Smooth muscle cell (in vitro differentiated cells): ENCODE measurements at regions not wholly inside any gene's neighbourhood (a gene's known extent, or its start where the extent isn't known, plus 50 kb on each side); places are given as distances from the start of the nearest gene placed in this dataset.

Experiments
- DNase-seq: peaks from one replicate; lab custom pipeline; 2025; ENCODE audit not compliant: unreplicated experiment; lab: John Stamatoyannopoulos, UW
- H2AFZ ChIP-seq: fragments of 200-600 bp; sonication (generic); 2 replicates; pipeline ENCODE4 v1.6.0; 2016; ENCODE audit warnings: antibody characterized with exemption, low read depth, mild to moderate bottlenecking
- H3F3A ChIP-seq: fragments of 200-600 bp; sonication (generic); 2 replicates; pipeline ENCODE4 v1.6.0; 2017; ENCODE audit warnings: antibody characterized with exemption, low read depth
- H3K27ac ChIP-seq: fragments of 200-600 bp; sonication (generic); 2 replicates; pipeline ENCODE4 v1.5.1; 2016; ENCODE audit warnings: low read depth, mild to moderate bottlenecking
- H3K27me3 ChIP-seq: fragments of 200-600 bp; sonication (generic); 2 replicates; pipeline ENCODE4 v1.6.1; 2016; ENCODE audit warnings: low read depth, mild to moderate bottlenecking
- H3K36me3 ChIP-seq: fragments of 200-600 bp; sonication (generic); 2 replicates; pipeline ENCODE4 v1.5.1; 2016; ENCODE audit warnings: low read depth
- H3K4me1 ChIP-seq: fragments of 200-600 bp; sonication (generic); 2 replicates; pipeline ENCODE4 v1.5.1; 2016; ENCODE audit warnings: low read depth
- H3K4me2 ChIP-seq: fragments of 200-600 bp; sonication (generic); 2 replicates; pipeline ENCODE4 v1.6.0; 2016; ENCODE audit warnings: mild to moderate bottlenecking
- H3K4me3 ChIP-seq: fragments of 200-600 bp; sonication (generic); 2 replicates; pipeline ENCODE4 v1.5.1; 2016; ENCODE audit warnings: mild to moderate bottlenecking
- H3K79me2 ChIP-seq: fragments of 200-600 bp; sonication (generic); 2 replicates; pipeline ENCODE4 v1.6.0; 2016; ENCODE audit warnings: low read depth, mild to moderate bottlenecking
- H3K9ac ChIP-seq: fragments of 200-600 bp; sonication (generic); 2 replicates; pipeline ENCODE4 v1.6.0; 2016; ENCODE audit warnings: low read depth
- H3K9me3 ChIP-seq: fragments of 200-600 bp; sonication (generic); replicated peaks from 2 replicates; pipeline ENCODE4 v1.5.1; 2016; ENCODE audit warnings: low read depth
- H4K20me1 ChIP-seq: fragments of 200-600 bp; sonication (generic); 2 replicates; pipeline ENCODE4 v1.6.0; 2016; ENCODE audit warnings: low read depth
- WGBS: methylation state at CpG from one replicate; pipeline ENCODE4 v1.1.7; 2016; ENCODE audit warnings: low lambda C conversion rate; 5-methylcytosine and 5-hydroxymethylcytosine counted together
- TF ChIP-seq, protein P1 (sequence below): fragments of 200-600 bp; sonication (generic); IDR thresholded peaks from 2 replicates; pipeline ENCODE4 v1.5.1; 2017; ENCODE audit warnings: borderline replicate concordance, mild to moderate bottlenecking, antibody characterized with exemption; ENCODE audit not compliant: insufficient read depth, poor library complexity, severe bottlenecking

DNA sequence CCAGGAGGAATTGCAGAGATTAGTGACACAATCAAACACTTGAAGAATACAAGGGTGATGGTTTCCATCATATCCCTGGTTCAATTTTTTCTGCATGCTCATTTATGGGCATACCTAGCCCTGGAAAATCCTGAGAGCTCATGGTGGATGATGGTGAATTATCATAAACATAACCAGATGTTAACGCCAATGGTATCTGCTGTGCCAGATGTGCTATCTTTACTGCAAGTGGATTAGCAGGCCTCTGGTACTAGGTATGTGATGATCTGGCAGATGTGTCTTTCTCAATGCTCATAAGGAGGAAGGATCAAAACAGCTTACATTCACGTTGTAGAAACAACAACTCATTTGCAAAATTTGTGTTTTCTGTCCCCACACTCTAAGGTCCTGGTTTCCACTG, 150.5 kb downstream of the FZD1 start:
- H3K9ac ChIP-seq: no peak overlapping the region

DNA sequence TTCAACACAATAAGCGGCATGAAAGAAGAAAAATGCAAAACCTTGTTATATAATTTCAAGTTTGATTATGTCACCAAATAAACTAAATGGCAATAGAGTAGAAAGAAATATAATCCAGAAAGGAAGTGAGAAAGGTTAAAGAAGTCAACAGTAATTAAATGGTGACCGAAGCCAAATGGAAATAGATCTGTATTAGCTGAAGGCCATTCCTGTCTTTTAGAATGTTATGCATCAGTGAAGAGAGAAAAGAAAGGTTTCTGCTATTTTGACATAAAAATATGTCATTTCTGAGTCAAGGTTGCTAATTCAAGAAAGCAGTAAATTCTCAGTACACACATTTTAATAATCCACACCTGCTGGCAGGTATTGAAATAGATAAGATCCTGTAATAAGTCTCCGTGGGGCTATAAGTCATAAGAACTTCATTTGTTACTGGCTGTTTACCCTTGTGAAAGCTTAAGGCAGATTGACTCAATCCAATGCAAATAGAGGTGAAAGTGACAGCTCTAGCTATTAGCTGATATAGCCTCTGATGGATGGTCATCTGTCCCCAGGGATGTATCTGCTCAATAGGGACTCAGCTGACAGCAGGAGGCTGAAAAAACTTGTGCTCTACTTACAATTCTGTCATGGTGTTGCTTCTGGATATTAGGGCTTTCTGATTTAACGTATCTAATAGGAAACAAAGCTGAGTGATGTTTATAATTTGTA, 152.1 kb downstream of the FZD1 start:
- H3K4me1 ChIP-seq: no peaks in the 10 kb centered on the region
- H3K9ac ChIP-seq: no peak overlapping the region
- TF ChIP-seq, protein P1, sequence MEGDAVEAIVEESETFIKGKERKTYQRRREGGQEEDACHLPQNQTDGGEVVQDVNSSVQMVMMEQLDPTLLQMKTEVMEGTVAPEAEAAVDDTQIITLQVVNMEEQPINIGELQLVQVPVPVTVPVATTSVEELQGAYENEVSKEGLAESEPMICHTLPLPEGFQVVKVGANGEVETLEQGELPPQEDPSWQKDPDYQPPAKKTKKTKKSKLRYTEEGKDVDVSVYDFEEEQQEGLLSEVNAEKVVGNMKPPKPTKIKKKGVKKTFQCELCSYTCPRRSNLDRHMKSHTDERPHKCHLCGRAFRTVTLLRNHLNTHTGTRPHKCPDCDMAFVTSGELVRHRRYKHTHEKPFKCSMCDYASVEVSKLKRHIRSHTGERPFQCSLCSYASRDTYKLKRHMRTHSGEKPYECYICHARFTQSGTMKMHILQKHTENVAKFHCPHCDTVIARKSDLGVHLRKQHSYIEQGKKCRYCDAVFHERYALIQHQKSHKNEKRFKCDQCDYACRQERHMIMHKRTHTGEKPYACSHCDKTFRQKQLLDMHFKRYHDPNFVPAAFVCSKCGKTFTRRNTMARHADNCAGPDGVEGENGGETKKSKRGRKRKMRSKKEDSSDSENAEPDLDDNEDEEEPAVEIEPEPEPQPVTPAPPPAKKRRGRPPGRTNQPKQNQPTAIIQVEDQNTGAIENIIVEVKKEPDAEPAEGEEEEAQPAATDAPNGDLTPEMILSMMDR: no peak
- H2AFZ ChIP-seq: no peak overlapping the region
- no peak overlapping the region for H3K4me2 ChIP-seq
- H4K20me1 ChIP-seq: no peaks in the 10 kb centered on the region
- DNase-seq: no peak
- no peaks in the 10 kb centered on the region for H3K36me3 ChIP-seq
- H3K9me3 ChIP-seq: no peaks in the 10 kb centered on the region
- no peaks in the 10 kb centered on the region for H3K79me2 ChIP-seq
- H3F3A ChIP-seq: no peaks in the 10 kb centered on the region
- H3K27me3 ChIP-seq: no peaks in the 10 kb centered on the region
- WGBS: 89% methylated on average over 4 of the region's 4 CpGs
- no peak overlapping the region for H3K4me3 ChIP-seq
- H3K27ac ChIP-seq: no peak overlapping the region

More for the DNA sequence above, 150.5 kb downstream of the FZD1 start:
- no peaks in the 10 kb centered on the region for H3K27me3 ChIP-seq
- H3K4me1 ChIP-seq: no peaks in the 10 kb centered on the region
- H3K4me2 ChIP-seq: no peak overlapping the region
- 47% methylated on average over 2 of the region's 2 CpGs for WGBS
- no peak overlapping the region for H3K4me3 ChIP-seq
- no peak overlapping the region for H3K27ac ChIP-seq
- DNase-seq: no peak
- TF ChIP-seq, protein P1: no peak
- H3K79me2 ChIP-seq: no peaks in the 10 kb centered on the region
- no peaks in the 10 kb centered on the region for H3F3A ChIP-seq
- no peaks in the 10 kb centered on the region for H3K36me3 ChIP-seq
- no peak overlapping the region for H2AFZ ChIP-seq
- no peaks in the 10 kb centered on the region for H4K20me1 ChIP-seq
- H3K9me3 ChIP-seq: no peaks in the 10 kb centered on the region

DNA sequence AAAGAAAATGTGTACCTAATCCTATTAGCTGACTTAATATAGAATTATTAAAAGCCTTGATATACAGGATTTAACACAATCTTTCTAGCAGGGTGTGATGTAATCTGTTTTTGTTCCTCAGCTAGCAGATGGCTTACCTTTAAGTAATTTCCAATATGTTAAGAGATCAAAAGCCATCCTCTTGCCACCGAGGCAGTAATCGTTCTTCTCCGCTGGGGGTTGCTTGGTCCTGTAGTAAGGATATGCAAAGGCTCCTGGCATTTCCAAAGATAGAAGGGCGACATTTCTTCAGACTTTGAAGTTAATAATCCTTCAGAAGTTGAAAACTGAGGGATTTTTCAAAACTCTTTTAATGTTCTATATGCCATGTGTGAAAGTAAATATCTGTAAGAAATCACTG, 156.4 kb downstream of the FZD1 start:
- Histone ChIP-seq H3K9me3 (no peaks in the 10 kb centered on the region), H2AFZ (no peak overlapping the region), H3K4me3 (no peak overlapping the region), H3K9ac (no peak overlapping the region), H4K20me1 (no peaks in the 10 kb centered on the region), H3K4me1 (no peaks in the 10 kb centered on the region), H3K79me2 (no peaks in the 10 kb centered on the region), H3K27me3 (no peaks in the 10 kb centered on the region), H3K4me2 (no peak overlapping the region), H3K36me3 (no peaks in the 10 kb centered on the region), H3F3A (no peaks in the 10 kb centered on the region), H3K27ac (no peak overlapping the region)
- no peak for DNase-seq
- WGBS: 83% methylated on average over 4 of the region's 4 CpGs
- TF ChIP-seq, protein P1: no peak

DNA sequence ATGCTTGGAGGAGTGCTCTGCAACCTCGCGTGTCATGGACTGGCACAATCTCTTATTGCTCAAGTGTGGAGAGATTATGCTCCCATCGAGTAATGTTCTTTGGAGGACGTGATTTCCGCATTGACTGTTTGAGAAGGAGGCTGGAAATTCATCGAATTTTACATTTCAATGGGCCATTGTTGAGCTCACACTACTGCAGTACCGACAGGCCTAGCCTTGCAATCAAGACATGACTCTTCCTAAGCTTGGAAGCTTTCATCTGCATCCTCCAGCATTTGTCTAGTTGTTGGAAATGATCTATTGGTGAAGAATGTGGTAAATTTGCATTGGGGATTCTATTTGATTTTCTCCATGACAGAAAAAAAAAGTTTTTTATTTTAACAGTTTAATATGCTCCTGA, 156.8 kb downstream of the FZD1 start:
- no peaks in the 10 kb centered on the region for H3K27me3 ChIP-seq
- H4K20me1 ChIP-seq: no peaks in the 10 kb centered on the region
- H3F3A ChIP-seq: no peaks in the 10 kb centered on the region
- H3K27ac ChIP-seq: no peak overlapping the region
- no peaks in the 10 kb centered on the region for H3K4me1 ChIP-seq
- H3K36me3 ChIP-seq: no peaks in the 10 kb centered on the region
- H3K4me2 ChIP-seq: no peak overlapping the region
- TF ChIP-seq, protein P1: no peak
- WGBS: 55% methylated on average over 7 of the region's 7 CpGs
- no peaks in the 10 kb centered on the region for H3K79me2 ChIP-seq
- no peaks in the 10 kb centered on the region for H3K9me3 ChIP-seq
- H3K9ac ChIP-seq: no peak overlapping the region
- no peak overlapping the region for H3K4me3 ChIP-seq
- no peak for DNase-seq
- no peak overlapping the region for H2AFZ ChIP-seq
